NCI-H2196 (cell line): ENCODE measurements at regions not wholly inside any gene's neighbourhood (a gene's known extent, or its start where the extent isn't known, plus 50 kb on each side); places are given as distances from the start of the nearest gene placed in this dataset.
"Not testable (repeated sequence)": the region's sequence is repeated elsewhere in the genome, so short reads cannot be mapped to it uniquely, and the experiment has no call there.

Experiments
- DNase-seq: peaks from one replicate; lab custom pipeline; 2025; ENCODE audit not compliant: unreplicated experiment; lab: John Stamatoyannopoulos, UW

DNA sequence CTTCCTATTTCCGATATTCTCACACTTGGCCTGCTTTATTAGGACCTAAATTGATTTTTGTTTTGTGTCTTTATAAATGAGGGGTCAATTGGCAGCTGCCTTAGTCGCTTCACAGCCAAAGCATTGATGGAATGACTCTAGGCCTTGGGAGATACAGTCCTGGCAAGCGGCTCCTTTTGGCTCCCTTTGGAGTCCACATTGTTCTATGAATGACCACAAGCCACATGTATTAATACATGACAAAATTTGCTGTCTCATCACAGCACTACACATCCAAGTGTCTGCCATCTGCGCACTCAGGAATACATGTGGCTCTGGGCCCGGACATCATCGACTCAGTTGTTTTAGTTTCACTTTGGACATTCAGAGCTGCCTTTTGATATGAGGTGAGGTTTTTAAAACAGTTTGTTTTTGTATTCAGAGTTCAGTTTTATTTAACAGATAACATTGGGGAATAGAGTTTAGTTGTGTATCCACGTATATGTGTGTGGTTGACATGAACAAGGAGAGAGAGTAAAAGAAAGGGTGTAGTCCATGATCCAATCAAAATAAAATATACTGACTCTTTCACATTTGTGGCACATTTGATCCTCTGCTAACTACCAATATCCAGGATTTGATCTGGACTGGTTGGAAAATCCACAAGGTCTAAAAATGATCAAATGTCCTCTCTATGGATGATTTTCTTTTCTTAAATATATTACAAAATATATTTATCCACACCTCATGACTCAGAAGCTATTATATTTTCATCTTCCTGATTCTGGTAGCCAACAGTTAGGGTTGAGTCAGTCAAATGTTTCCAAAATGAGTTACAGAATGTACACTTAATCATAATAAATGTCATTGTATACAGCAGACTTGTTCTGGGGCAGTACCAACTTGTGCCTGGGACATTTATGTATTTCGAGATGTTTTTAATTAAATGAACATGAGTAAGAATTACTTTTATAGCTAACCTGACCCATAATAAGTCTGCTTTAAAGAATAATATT lies 114.0 kb upstream of the MTAP start:
- DNase-seq, result peak; percentile 9

GRCh38 chr9:21689854-21690253 lies 112.6 kb upstream of the MTAP start:
- no peak for DNase-seq

- no peak for DNase-seq
Observed at GRCh38 chr9:21690561-21690960, 111.9 kb upstream of the MTAP start.

DNA sequence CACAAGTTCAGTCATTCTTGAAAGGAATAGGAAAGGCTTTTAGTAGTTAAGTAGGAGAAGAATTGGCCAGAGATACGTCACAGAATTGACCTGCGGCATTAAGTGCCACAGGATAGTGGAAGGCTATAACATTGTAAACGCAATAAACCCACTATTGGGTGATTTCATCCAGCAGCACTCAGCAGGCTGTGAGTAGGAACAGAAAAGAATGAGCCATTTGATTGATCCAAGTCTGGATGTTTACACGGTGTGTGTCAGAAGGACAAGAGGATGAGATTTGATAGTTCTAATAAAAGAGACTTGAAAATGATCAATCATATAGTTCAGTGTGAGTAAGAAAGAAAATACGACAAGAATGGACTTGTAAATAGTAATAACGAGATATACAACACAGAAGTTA lies 110.0 kb upstream of the MTAP start:
- no peak for DNase-seq

DNA sequence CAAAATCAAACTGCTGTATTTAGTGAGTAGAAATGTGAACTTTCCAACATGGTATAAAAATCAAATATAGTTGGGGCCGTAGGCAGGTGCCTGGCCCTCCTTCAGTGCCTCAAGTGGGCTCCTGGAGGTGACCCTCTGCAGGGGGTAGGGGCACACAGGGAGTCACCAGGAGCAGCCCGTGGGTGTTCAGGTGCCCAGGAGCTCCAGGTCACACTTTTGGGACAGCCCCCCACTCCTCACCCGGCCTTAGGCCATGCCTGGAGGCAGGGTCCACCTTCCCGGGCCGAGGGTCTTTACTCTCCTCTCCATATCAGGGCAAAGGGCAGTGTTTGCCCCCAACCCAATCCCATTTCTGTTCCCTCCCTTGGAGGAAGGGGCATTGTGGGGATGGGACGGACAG lies 108.0 kb upstream of the MTAP start:
- DNase-seq, result no peak

- no peak for DNase-seq
Observed at GRCh38 chr9:21695443-21695842, 107.0 kb upstream of the MTAP start.

- DNase-seq, result no peak
Observed at GRCh38 chr9:21695874-21696341, 106.5 kb upstream of the MTAP start.

DNA sequence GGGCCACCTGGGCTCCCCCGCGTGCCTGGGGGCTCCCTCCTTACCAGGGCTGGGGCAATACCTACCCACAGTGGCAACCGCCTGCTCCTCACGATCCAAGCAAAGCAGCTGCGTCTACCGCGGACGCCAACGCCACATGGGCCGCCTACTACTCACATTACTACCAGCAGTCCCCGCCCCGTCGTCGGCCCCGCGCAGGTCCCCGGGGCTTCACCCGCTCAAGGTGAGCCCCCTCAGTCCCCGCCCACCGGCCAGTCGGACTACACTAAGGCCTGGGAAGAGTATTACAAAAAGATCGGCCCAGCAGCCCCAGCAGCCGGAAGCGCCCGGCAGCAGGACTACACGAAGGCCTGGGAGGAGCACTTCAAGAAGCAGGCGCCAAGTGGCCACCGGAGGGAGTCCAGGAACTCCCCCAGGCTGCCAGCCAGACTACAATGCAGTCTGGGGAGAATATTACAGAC lies 106.0 kb upstream of the MTAP start:
- no peak for DNase-seq

DNA sequence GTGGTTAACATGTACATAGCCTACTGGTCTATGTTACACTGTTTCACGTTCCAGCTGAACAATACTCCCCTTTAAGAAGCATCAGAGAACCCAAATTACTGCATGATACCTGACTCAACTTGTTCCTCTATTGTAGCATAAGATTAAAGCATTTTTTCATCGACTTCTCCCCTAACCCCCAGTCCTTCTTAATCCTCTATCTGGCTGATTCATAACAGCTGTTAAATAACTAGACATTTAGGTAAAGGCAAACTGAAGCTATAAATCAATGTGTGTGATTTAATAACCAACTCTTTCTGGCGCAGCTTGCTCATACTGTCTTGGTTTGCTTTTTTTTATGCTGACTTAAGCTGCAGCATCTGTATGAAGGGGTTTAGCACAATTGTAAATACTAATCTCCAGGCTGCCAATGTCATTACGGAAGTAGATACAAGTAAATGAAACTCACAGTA lies 94.2 kb upstream of the MTAP start:
- no peak for DNase-seq

DNA sequence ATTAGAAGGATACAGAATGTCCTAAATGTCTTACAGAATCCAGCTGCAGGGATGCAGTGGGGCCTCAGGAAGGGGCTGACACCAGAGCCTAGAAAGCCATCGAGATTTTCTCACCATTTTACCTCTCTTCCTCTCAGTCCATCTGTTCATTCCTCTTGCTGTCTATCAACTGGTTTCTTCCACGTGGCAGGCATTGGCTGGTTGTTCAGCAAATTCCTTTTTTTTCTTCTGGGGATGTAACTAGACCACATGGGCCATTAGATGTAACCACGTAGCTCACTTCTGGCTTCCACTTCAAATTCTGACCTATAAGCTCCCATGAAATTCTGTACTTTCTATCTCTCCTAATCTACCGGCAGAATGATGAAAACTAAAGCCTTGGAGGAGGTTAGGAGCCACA lies 93.6 kb upstream of the MTAP start:
- no peak for DNase-seq

DNA sequence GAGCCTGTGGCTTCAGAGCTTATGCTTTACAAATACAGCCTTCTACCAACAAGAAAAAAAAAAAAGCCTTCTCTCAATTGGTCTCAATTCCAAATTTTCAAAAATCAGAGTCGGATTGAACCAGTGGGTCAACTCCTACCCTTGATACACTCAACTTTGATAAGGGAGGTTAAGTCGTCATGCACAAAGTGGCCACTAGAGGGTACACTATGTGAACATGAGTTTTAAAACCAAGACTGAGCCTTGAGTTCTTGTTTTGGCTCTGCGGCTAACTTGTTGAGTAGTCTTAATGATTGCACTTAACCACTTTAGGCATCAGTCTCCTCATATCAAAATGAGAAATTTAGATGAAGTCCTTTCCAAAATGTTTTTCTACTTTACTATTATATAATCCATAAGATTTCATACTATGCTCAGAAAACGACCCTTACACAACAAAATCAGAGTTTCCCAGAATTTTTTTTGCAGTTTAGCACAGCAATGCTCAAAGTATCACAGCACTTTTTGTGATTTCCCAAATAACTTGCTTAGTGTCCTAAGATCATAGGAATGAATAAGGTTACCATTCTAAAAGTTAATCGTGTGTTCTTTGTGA lies 92.9 kb upstream of the MTAP start:
- peak; percentile 64 for DNase-seq

DNA sequence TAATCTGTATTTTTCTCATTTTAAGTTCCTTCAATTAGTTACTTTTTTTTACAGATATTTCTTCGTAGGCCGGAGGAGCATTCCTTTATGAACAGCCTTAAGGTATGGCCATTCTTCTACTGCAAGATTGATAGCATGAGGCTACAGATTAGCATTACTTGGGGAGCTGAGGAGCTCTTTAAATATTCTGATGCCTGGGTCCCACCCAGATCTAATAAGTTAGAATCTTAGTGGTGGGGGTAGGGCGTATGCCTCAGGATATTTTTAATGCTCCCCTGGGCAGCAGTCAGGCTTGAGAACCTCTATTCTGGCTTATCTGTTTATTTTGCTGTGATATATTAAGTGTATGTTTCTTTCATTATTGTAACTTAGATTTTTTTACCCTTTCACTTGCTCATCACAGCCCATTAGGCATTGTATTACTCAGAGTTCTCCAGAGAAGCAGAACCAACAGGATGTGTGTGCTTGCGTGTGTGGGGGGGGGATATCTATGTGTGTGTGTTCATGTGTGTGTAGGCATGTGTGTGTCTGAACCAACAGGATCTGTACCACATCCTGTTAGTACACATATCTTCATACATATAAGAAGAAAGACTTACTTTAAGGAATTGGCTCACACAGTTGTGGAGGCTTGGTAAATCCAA lies 91.8 kb upstream of the MTAP start:
- DNase-seq, result no peak

- no peak for DNase-seq
Observed at GRCh38 chr9:21711504-21711903, 90.9 kb upstream of the MTAP start.

DNA sequence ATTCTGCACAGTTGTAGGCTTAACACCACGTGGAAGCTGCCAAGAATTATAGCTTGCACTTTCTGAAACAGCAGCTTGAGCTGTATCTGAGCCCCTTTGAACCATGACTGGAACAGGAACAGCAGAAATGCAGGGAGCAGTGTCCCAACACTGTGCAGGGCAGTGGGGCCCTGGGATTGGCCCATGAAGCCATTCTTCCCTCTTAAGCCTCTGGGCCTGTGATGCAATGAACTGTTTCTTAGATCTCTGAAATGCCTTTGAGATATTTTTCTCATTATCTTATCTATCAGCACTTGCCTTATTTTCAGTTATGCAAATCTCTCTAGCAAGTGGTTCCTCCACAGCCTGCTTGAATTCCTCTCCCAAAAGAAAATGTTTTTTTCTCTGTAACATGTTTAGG lies 87.0 kb upstream of the MTAP start:
- DNase-seq, result no peak

- DNase-seq, result no peak
Observed at GRCh38 chr9:21720758-21721157, 81.7 kb upstream of the MTAP start.

DNA sequence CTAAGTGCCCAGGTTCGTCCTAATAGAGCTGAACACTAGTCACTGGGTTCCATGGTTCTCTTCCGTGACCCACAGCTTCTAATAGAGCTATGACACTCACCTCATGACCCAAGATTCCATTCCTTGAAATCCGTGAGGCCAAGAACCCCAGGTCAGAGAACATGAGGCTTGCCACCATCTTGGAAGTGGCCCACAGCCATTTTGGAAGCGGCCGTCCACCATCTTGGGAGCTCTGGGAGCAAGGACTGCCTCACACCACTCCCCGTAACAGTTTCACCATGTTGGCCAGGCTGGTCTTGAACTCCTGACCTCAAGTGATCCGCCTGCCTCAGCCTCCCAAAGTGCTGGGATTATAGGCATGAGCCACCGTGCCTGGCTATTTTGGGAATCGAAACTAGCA lies 75.0 kb upstream of the MTAP start:
- not testable (repeated sequence) for DNase-seq

GRCh38 chr9:21728781-21729180 lies 73.7 kb upstream of the MTAP start:
- no peak for DNase-seq

DNA sequence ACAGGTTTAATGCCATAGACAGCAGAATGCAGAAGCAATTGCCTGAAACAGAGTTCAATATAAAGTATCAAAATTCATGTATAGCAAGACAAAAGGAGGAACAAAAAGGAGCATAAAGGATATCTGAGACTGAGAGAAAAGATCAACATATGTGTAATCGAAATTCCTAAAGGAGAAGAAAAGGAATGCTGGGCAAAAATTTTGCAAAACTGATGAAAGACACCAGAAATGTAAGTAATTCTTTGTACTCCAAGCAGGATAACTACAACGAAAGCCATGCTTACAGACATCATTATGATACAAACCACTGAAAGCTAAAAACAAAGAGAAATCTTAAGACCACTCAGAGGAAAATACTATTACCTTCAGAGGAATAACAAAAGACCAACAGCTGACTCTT lies 72.8 kb upstream of the MTAP start:
- DNase-seq, result no peak

DNA sequence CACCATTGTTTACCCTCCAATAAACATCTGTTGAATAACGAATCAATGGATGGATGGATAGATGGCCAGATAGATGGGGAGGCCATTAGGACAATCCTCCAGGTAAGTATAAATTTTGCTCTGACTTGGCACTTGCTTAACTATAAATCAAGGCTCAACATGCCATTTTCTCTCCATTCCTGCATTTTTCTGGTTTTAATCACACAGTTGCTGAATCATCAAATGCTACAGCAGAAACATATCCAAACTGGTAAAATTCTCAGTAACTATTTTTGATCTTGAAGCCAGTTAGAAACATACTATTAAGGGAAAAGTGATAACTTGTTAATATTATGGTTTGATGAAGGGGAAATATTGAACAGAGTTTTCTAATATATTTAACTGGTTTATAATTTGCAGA lies 71.5 kb upstream of the MTAP start:
- DNase-seq, result no peak

DNA sequence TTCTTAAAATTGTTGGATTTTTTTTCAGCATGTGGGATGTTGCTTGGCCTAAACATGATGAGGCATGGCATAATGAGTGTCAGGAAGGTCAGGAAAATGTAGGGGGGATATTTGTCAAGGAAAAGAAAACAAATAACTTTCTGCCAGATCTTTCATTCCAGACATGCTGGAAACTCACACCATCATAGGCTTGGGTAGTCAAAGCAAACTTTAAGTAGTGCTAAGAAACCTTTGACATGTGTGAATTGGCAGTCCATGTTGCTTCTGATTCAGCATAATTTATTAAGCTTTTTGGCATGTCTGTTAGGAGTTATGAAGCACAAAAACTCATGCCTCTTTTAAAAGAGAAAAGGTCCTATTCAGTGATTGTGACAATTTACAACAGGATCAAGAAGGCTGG lies 61.3 kb upstream of the MTAP start:
- no peak for DNase-seq

DNA sequence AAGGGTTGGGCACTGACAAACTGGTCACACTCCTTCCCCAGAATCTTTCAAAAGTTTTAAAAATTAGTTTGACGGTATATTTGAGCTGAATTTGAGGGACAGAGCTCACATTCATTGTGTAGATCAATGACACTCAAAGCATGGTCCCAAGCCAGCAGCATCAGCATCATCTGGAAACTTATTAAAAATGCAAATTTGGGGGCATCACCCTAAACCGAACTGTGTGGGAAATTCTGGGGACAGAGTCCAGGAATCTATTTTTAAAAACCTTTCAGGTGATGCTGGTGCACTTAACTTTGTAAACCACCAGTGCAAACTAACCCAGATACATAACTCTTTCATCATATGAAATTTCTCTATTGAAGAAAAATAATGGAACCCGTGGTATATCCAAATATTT lies 58.1 kb upstream of the MTAP start:
- DNase-seq, result no peak

GRCh38 chr9:21744841-21745240 lies 57.6 kb upstream of the MTAP start:
- DNase-seq, result no peak
